DMS79 (cell line): ENCODE measurements at regions not wholly inside any gene's neighbourhood (a gene's known extent, or its start where the extent isn't known, plus 50 kb on each side); places are given as distances from the start of the nearest gene placed in this dataset.

Experiments
- DNase-seq: peaks from one replicate; lab custom pipeline; 2025; lab: John Stamatoyannopoulos, UW

DNA sequence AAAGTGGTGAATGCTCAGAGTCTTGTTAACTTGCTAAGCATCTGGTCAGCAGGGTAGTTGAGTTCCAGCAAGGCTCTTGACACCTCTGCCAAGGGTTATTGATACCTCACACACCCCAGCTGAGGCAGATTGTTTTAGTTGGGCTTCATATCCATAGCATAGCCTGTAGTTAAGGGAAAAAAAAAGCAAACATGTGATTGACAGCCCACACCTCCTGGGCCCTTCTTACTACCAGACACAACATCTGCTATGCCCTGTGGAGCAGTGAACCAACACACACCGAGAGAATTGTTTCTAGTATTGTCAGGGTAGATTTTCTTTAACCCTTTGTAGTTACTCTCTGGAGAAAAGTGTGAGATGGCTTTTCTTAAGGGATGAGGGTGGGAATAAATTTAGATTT is 697.0 kb upstream of the POU3F2 start:
- DNase-seq, result no peak

DNA sequence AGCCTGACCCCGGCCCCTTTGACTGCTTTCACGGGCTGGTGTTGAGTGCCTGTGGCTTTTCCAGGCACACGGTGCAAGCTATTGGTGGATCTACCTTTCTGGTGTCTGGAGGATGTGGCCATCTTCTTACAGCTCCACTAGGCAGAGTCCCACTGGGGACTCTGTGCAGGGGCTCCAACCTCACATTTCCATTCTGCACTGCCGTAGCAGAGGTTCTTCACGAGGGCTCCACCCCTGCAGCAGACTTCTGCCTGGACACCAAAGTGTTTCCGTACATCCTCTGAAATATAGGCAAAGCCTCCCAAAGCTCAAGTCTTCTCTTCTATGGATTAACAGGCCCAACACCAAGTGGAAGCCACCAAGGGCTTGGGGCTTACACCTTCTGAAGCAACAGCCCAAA is 691.5 kb upstream of the POU3F2 start:
- no peak for DNase-seq

DNA sequence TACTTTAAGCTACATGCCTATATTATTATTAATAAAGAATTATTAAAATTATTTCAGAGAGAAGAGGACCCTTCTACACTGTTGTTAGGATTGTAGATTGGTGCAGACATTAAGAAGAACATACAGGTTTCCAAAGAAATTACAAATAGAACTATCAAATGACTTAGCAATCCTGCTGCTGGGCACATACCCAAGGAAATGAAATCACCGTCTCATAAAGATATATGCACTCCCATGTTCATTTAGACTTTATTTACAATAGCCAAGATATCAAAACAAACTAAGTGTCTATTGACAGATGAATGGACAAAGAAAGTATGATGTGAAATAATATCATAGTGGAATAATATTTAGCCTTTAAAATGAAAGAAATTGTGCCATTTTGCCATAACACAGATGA is 687.7 kb upstream of the POU3F2 start:
- no peak for DNase-seq

DNA sequence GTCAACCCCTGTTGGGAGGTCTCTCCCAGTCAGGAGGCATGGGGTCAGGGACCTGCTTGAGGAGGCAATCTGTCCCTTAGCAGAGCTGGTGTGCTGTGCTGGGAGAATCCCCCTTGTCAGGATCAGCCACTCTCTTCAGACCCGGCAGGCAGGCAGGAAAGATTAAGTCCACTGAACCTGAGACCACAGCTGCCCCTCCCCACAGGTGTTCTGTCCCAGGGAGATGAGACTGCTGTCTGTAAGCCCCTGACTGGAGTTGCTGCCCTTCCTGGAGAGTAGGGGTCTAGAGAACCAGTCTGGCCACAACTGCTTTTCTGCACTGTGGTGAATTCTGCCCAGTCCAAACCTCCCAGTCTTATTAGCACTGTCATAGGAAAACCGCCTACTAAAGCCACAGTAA is 677.8 kb upstream of the POU3F2 start:
- no peak for DNase-seq

DNA sequence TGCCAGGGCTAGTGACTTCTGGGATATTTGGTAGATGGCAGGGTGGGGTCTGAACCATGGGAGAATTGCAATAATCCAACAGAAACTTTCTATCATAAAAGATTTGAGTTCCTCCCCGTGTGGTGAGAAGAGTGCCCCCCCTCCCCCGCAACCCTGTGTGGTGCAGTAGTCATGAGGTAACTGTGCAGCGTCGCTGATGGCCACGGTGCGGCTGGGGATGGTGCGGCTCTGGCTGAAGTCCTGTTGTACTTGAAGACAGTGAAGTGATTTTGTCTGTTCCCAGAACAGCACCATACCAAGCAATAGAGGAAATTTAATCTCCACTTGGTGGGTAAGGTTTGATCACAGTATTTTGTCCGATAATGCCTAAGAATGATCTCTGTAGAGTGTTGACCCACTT is 654.8 kb upstream of the POU3F2 start:
- DNase-seq, result no peak

DNA sequence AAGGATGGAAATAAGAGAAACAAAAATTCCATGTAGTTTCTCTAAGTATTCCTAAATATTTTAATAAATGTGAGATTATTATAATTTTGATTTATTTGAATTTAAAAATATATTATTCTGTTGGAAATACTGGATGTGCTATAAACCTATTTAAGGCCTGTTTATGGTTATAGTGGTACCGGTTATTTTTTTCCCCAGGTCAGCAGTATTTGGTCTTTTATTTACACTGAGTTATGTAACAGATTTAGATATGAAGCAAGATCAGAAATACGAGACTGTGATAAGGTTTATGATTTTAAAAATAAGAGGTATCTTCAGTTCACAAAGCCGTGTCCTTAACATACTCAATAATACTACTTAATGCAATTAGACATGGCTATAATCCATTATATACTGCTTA is 634.3 kb upstream of the POU3F2 start:
- no peak for DNase-seq

DNA sequence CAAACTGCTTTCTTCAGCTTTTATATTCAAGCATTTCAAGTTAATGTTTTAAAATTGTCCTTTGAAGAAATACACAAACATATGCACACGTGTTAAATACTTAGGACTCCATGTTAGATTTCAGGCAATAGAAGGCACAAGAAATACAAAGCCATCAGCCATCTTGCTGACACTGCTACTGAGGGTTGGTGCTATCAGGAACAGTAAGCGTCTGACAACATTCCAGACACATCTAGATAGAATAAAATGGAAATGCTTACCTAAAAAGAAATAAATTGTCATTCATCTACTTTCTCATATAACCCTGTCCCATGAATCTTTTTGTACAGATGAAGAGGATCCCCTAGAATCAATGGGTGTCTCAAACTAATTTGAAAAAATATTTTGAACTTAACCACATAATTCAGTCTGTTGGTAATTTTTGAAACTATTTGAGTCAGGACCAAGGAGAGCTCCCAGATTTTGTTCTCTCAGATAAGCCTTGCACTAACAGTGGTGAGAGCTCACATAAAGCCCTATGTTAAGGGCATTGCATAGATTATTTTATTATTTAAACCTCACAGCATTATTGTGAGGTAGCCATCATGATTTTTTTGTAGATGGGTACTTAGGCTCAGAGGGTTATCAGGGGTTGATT is 631.1 kb upstream of the POU3F2 start:
- no peak for DNase-seq

DNA sequence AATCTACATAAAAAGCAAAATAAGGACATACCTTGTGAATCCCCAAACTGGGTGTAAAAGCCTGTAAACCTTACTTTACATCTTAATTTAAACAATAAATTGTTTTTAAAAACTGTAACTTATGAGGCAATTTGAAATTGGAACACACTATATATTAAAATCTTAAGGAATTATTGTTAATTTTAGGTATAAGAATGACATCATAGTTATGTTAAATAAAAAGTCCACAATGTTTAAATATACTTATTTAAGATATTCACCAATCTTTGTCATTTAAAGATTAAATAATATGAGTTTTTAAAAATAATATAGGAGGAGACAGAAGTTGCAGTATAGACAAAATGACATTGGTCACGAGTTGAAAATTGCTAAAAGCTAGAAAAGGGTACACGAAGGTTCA is 621.9 kb upstream of the POU3F2 start:
- DNase-seq, result no peak

DNA sequence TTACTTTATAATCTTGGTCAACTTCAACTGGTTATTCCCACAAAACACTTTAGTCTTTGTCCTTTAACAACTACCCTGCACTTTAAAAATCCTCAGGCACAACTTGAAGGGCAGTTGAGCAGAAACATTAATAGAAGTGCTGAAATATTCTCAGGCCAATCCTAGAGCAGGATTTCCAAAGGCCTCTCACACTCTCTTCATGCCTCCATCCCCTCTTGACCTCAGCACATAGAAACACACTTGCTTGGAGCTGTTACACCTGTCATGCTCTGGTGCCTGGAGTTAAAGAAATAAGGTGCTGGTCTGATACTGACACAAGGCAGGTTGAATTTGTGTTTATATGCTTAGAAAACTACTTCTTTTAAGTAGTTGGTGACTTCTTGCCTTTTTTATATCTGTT is 618.8 kb upstream of the POU3F2 start:
- no peak for DNase-seq

DNA sequence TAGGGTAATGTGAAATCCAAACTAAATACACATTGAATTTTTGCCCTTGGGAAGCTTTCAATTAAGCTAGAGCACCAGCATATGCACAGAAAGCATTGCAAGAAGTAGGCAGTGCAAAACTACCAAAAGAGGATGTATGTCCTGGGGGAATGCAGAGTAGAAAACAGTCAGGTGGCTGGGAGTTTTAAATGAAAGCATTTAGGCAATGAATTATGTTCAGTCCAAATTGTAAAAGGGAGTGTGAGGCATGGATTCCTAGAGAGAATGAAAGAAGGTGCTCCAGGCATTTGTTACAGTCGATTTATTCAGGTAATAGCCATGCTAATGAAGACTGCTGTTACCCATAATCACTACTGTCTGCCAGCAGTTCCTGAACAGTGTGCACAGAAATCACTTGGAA is 604.1 kb upstream of the POU3F2 start:
- no peak for DNase-seq

DNA sequence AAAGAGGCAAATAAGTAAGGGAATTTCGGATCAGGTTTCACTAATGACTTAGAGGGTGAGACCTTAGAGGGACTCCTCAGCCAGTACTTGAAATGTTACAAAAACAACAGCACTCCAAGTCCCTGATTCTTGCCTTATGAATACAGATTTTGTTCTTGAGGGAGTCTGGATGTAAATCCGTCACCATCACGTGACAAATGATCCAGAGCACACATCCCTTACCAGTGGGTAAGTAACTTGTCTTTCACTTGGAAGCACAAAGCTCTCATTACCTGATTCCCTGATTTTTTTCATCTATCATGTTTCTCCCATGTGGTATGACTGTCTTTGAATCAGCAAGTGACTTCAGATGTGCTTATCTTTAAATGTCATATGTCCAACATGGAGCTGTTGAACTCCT is 595.3 kb upstream of the POU3F2 start:
- no peak for DNase-seq

DNA sequence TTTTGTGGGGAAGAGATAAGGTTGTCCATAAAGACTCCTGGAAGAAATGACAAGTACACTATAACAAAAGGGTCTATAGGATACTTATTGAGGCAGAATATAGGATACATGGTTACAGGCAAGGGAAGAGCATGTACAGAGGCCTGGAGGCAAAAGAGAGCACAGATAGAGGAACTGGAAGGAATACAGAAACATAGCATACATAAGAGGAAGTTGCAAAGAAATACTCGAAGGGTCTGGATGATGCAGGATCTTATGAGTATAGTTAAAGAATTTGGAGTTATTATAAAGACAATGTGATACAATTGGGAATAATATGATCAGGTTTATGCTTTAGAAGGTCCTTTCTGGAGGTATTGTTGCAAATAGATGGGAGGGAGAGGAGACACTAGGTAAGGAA is 592.7 kb upstream of the POU3F2 start:
- no peak for DNase-seq

DNA sequence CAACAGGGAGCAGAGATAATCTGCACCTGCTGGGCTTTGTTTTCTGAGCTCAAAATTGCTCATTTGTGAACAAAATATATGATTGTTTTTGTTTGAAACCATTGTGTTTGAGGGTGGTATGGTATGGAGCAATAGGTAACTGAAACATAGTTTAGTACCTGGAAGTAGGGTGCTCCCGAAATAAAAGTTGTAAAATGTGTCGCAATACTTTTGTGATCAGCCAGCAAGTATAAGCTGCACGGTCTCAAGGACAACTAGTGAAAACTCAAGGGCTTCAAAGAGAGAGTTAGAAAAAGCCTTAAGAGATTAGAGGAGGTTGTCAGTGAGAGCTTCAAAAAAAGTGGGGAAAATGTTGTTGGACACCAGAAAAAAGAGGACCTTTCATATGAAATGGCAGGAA is 579.8 kb upstream of the POU3F2 start:
- DNase-seq, result no peak

DNA sequence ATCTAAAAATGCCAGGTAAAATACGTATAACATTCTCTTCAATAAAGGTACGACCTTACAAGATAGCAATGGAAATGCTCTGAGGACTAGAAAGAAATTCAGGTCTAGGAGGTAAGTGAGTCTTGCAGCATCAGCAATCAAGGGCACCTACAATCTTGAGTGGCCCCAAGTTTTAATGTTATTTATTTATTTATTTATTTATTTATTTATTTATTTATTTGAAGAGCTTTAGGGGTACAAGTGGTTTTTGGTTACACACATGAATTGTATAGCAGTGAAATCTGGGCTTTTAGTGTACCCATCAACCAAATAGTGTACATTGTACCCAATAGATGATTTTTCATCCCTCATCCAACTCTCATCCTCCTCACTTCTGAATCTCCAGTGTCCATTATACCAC is 574.0 kb upstream of the POU3F2 start:
- DNase-seq, result no peak

DNA sequence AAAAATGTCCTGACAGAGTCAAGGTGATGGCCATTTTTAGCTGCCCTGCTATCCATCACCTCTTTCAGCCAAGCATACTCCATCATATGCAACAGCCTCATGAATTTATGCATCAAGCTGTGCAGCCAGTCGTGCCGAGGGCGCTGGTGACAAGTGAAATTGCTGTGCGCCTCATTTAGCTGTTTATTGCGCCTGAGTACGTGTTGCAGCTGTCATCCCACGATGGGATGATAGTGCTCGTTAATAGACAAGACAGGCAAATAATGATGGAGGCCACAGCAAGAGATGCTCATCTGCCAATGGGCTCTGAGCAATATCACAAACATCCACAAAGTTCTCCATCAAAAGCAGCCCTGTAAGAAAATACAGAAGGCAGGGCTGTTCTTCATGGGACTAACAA is 562.3 kb upstream of the POU3F2 start:
- DNase-seq, result no peak

DNA sequence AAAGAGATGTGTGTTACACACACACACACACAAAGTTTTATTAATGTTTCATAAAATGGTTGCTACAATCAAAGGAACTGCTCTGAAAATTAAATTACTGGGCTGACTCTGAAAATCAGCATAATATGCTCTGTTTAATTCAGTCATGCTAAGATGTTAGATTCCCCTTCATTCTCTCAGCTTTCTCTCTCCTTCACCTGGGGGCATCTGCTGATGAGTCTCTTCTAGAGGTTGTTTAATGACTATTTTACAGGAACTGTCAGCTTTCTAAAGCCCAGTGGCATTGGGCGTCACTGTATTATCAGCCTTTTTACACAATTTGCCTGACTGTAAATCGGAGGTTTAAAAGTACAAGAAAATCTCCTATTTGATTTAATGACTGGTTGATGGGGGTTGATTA is 559.7 kb upstream of the POU3F2 start:
- no peak for DNase-seq

DNA sequence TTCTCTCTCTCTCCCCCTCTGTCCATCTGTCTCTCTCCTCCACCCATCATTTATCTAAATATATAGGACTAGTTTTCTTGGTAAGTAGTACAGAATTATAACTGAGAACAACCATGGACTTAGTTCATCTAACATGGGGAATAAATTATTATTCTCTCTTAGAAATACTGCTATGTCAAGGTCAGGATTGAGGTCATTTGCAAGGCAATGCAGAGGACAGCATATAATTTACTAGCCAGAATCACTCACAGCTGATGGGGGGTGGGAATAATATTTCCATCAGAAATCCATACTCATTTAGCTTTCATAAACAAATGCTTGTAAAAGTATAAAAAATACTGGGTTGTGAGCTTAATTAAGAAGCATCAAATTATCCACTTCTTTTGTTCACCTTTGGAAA is 553.9 kb upstream of the POU3F2 start:
- DNase-seq, result no peak

DNA sequence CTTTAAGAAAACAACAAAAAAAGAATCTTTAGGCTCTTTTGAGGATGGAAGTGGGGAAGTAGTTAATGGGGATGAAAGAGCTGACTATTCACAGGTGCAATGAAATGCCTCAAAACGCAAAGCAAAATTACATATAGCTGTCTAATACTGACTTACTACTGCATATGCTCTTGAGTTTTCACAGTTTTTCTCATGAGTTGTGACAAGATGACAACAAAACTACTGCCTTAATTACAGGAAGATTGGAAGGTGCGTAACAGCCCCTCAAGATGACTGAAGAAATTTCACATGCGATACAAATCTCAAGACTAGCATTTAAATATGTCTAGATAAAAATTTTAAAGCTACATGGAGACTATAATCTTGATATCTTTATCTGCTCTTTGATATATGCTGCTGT is 547.8 kb upstream of the POU3F2 start:
- no peak for DNase-seq

DNA sequence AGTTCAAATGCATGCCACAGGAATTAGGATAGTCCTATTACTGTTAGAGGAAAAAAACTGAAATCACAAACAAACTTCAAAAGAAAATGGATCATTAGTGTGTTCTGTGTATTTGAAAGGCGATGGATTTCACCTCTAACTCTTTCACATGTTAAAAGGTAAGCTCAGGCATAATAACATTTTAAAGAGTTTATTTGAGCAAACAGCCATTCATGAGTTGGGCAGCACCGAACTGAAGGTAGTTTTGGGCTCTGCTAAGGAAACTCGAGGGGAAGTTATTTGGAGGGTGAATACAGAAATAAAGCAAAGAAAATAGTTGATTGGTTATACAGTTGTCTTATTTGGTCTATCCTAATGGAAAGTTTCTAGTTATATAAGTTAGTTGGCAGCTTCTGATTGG is 546.5 kb upstream of the POU3F2 start:
- no peak for DNase-seq

DNA sequence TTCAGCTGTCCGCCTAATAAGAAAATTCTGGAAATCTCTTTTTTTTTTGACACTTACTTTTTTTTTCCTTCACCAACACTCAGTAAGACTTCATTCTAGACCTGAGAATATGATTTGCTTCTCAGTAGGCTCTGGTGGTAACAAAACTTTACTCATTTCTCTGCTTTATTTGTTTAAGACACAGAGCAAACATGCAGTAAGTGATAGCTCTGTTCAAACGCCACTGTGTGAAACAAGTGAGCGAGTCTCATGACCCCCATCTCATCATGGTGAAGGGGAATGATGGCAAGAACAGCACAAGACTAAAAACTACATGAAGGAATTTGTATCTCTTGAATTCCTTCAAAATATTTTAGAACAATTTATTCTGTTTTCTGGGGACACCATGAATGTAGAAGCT is 541.6 kb upstream of the POU3F2 start:
- DNase-seq, result no peak

DNA sequence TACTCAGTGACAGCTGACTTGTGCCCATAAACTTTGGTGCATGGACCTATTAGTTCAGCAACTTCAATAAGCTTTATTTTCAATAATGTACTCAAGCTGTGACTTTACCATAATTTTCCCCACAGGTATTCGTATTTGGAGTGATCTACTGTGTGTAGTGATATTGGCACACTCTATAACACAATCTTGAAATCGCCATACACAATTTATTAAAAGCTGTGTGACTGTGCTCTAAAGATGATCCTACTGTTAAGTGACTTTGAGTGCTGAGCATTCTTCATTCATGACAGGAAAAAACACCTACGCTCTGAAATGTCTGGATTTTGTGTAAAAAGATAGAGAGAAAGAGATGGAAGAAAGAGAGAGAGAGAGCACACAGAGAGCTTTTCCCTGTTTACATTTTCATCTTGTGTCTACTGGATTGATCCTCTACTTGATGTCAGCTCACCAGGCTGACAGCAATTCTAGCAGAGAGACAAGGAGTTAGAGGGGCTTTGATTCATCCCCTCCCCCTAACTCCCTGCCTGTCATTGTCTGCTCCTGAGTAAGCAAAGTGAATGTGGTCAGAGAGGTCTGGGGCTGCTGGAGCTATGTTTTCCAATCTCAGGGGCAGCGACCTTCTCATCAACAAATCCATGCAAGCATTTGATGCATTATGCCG is 538.7 kb upstream of the POU3F2 start:
- DNase-seq, result no peak

DNA sequence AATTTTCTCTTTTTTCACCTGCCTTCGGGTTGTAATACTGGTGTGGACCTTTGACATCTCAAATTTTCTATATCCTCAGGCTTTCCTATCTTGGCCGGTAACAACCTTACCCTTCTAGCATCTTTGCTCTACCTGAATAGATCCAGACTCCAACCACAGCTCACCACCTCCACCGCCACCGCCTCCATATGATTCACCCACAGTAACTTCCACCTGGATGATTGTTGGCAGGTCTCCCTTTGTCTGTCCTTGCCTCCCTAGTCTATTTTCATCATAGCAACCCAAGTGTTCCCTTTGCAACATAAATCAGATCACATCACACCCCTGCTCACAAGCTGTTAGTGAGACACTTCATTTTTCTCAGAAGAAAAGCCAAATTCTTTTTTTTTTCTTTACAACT is 525.8 kb upstream of the POU3F2 start:
- DNase-seq, result no peak

DNA sequence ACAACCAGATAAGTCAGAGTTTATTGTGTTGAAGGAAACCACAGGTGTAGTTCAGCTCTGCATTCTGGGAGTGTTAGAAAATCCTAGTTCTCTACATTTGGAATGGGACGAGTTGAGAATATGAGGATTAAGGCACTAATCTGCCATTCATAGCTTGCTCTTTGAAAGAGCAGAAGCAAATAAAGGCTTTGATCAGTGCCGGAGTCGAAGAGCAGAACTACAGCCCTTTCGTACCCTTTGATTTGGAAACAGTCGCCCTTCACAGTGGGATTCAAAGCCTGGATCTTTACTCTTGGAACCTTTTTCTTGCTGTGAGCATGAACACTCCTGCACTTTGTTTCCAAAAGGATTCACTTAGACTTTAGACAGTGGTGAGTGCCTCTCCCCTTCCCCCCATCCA is 523.9 kb upstream of the POU3F2 start:
- no peak for DNase-seq

DNA sequence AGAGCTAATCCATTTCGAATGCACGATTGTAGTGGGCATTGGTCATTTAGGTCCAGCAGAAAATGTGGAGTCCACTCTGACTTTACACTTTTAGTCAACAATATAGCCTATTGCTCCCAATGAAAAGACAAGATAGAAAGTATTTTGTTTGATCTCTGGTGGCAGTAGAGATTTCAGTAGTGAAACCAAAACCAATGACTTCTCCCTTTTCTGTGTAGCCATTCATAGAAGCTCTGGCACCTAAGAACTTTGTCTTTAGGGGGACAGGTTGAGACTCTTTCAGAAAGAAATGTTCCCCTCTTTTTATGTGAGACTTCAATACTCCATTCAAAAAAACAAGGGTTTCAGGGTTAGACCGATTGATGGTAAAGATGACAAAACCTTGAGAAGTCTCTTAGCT is 510.8 kb upstream of the POU3F2 start:
- no peak for DNase-seq
